Neural cell (in vitro differentiated cells): ENCODE measurements at regions not wholly inside any gene's neighbourhood (a gene's known extent, or its start where the extent isn't known, plus 50 kb on each side); places are given as distances from the start of the nearest gene placed in this dataset.

Source experiments
- H2AFZ ChIP-seq: fragments of 200-600, 300-800 bp; sonication (generic), shearing (Covaris generic); 2 replicates; pipeline ENCODE4 v1.6.0; 2014; ENCODE audit warnings: low read depth, mild to moderate bottlenecking, antibody characterized with exemption, low read length, moderate library complexity
- H3F3A ChIP-seq: fragments of 200-600 bp; shearing (Covaris generic); 2 replicates; pipeline ENCODE4 v1.6.1; 2016; ENCODE audit warnings: mild to moderate bottlenecking, moderate library complexity, mixed read lengths, antibody characterized with exemption, low read length; ENCODE audit not compliant: insufficient read depth, poor library complexity, severe bottlenecking
- H3K27ac ChIP-seq: fragments of 200-600, 300-800 bp; sonication (generic), shearing (Covaris generic); 2 replicates; pipeline ENCODE4 v1.5.1; 2014; ENCODE audit warnings: mild to moderate bottlenecking, low read length, moderate library complexity
- H3K27me3 ChIP-seq: fragments of 300-800, 200-600 bp; sonication (generic), shearing (Covaris generic); 2 replicates; pipeline ENCODE4 v1.6.0; 2014; ENCODE audit warnings: mild to moderate bottlenecking, low read depth, low read length, moderate library complexity; ENCODE audit not compliant: insufficient read depth
- H3K36me3 ChIP-seq: fragments of 300-800, 200-600 bp; sonication (generic), shearing (Covaris generic); 2 replicates; pipeline ENCODE4 v1.5.1; 2014; ENCODE audit warnings: mild to moderate bottlenecking, antibody characterized with exemption, low read length, moderate library complexity; ENCODE audit not compliant: insufficient read depth
- H3K4me2 ChIP-seq: fragments of 300-800, 200-600 bp; sonication (generic), shearing (Covaris generic); 2 replicates; pipeline ENCODE4 v1.6.0; 2014; ENCODE audit warnings: mild to moderate bottlenecking, low read length
- H3K4me3 ChIP-seq: fragments of 300-800, 200-600 bp; sonication (generic), shearing (Covaris generic); 2 replicates; pipeline ENCODE4 v1.5.1; 2014; ENCODE audit warnings: mild to moderate bottlenecking, low read length, moderate library complexity
- H3K79me2 ChIP-seq: fragments of 200-600 bp; shearing (Covaris generic); replicated peaks from 2 replicates; pipeline ENCODE4 v1.6.0; 2014; ENCODE audit warnings: mild to moderate bottlenecking, low read length, moderate library complexity; ENCODE audit not compliant: insufficient read depth
- H3K9ac ChIP-seq: fragments of 300-800, 200-600 bp; sonication (generic), shearing (Covaris generic); 2 replicates; pipeline ENCODE4 v1.6.1; 2016; ENCODE audit warnings: mild to moderate bottlenecking, low read length, mixed read lengths
- H3K9me2 ChIP-seq: fragments of 200-600 bp; shearing (Covaris generic); 2 replicates; pipeline ENCODE4 v1.6.1; 2016; ENCODE audit warnings: mild to moderate bottlenecking, low read length, mixed read lengths; ENCODE audit not compliant: insufficient read depth
- H3K9me3 ChIP-seq: fragments of 200-600, 300-800 bp; sonication (generic), shearing (Covaris generic); 2 replicates; pipeline ENCODE4 v1.6.1; 2016; ENCODE audit warnings: mild to moderate bottlenecking, mixed run types, low read length, moderate library complexity, mixed read lengths
- H4K20me1 ChIP-seq: fragments of 200-600 bp; shearing (Covaris generic); 2 replicates; pipeline ENCODE4 v1.6.1; 2016; ENCODE audit warnings: mild to moderate bottlenecking, mixed run types; ENCODE audit not compliant: insufficient read depth
- CTCF ChIP-seq: fragments of 450-650 bp; IDR thresholded peaks from 2 replicates; pipeline ENCODE4 v1.5.1; 2014; ENCODE audit warnings: antibody characterized with exemption, mild to moderate bottlenecking, moderate library complexity; ENCODE audit not compliant: poor library complexity, severe bottlenecking
- EP300 ChIP-seq: fragments of 450-650 bp; conservative IDR thresholded peaks from 2 replicates; pipeline ENCODE4 v1.6.1; 2014; ENCODE audit warnings: antibody characterized with exemption, mild to moderate bottlenecking, moderate library complexity; ENCODE audit not compliant: poor library complexity, severe bottlenecking
- EZH2 ChIP-seq: fragments of 200-600, 300-800 bp; shearing (Covaris generic), sonication (generic); IDR thresholded peaks from 2 replicates; pipeline ENCODE4 v1.6.1; 2014; ENCODE audit warnings: antibody characterized with exemption, low read length, borderline replicate concordance, mild to moderate bottlenecking; ENCODE audit not compliant: insufficient read depth, poor library complexity, severe bottlenecking
- MXI1 ChIP-seq: fragments of 450-650 bp; conservative IDR thresholded peaks from 2 replicates; pipeline ENCODE4 v1.6.1; 2014; ENCODE audit warnings: antibody characterized with exemption, mild to moderate bottlenecking; ENCODE audit not compliant: poor library complexity, severe bottlenecking
- POLR2AphosphoS5 ChIP-seq: IDR thresholded peaks from 2 replicates; pipeline ENCODE4 v1.6.1; 2012
- REST ChIP-seq: IDR thresholded peaks from 2 replicates; pipeline ENCODE4 v1.6.1; 2012; ENCODE audit warnings: borderline replicate concordance
- SMC3 ChIP-seq: fragments of 450-650 bp; conservative IDR thresholded peaks from 2 replicates; pipeline ENCODE4 v1.6.1; 2014; ENCODE audit warnings: antibody characterized with exemption, mild to moderate bottlenecking, moderate library complexity; ENCODE audit not compliant: poor library complexity
- TAF1 ChIP-seq: IDR thresholded peaks from 2 replicates; pipeline ENCODE4 v1.6.1; 2012; ENCODE audit warnings: low read depth

- Histone ChIP-seq H3K4me3 (no peak overlapping the region), H4K20me1 (no peaks in the 10 kb centered on the region), H3K36me3 (no peaks in the 10 kb centered on the region), H3K27ac (no peak overlapping the region), H3K79me2 (no peaks in the 10 kb centered on the region), H3F3A (no peaks in the 10 kb centered on the region), H3K4me2 (no peak overlapping the region), H3K9me3 (no peaks in the 10 kb centered on the region), H3K9me2 (no peaks in the 10 kb centered on the region), H2AFZ (no peak overlapping the region), H3K9ac (no peak overlapping the region), H3K27me3 (no peaks in the 10 kb centered on the region)
- no peak for TF ChIP-seq SMC3
- no peak for TF ChIP-seq EZH2
- no peak for TF ChIP-seq MXI1
- TF ChIP-seq CTCF = no peak
Observed at GRCh38 chr9:107946364-107947141, 457.0 kb upstream of the KLF4 start.

- no peak overlapping the region for H3K4me2 ChIP-seq
- no peak overlapping the region for H3K4me3 ChIP-seq
- no peak overlapping the region for H3K27ac ChIP-seq
- H3K36me3 ChIP-seq = no peaks in the 10 kb centered on the region
- no peak overlapping the region for H2AFZ ChIP-seq
- TF ChIP-seq TAF1 (no peak), MXI1 (no peak), REST (no peak), POLR2AphosphoS5 (no peak), EZH2 (no peak), CTCF (no peak), EP300 (no peak)
- no peaks in the 10 kb centered on the region for H3K9me2 ChIP-seq
- H3K9ac ChIP-seq = no peak overlapping the region
- no peaks in the 10 kb centered on the region for H3K9me3 ChIP-seq
- no peaks in the 10 kb centered on the region for H3F3A ChIP-seq
- H3K27me3 ChIP-seq = no peaks in the 10 kb centered on the region
- no peaks in the 10 kb centered on the region for H4K20me1 ChIP-seq
- H3K79me2 ChIP-seq = no peaks in the 10 kb centered on the region
Observed at GRCh38 chr9:107945961-107946360, 456.4 kb upstream of the KLF4 start.
